ENCODE measurements at regions not wholly inside any gene's neighbourhood (a gene's known extent, or its start where the extent isn't known, plus 50 kb on each side); places are given as distances from the start of the nearest gene placed in this dataset.

DNA sequence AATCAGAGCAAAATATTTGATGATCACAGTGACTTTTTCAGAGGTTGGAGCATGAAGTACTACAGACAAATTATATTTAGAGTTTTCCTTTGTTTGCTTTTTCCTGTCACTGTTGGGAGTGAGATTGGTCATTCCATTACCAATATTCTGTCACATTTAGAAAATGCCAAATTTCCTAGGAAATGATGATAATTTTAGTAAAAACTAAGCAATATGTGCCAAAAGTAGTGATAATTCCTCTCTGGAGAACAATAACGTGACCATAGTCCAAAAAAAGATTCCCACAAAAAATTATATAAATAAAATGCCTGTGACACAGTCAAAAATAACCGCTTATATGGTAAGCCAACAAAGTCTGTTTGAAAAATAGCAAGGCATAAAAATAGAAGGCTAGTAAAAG, 2719.4 kb downstream of the PCDH9 start:
- dilution Hi-C loops (cut with HindIII; ENCODE audit: low sequenced_read_pairs, unreplicated experiment) (no loop called here), in situ Hi-C loops (cut with MboI; ENCODE audit: low sequenced_read_pairs) (no loop called here), intact Hi-C loops (cut with micrococcal nuclease) (no loop called here)
- H3K14ac ChIP-seq (replicated peaks; ENCODE audit: low read depth, low read length), result no peak overlapping the region
- H2BK15ac ChIP-seq (ENCODE audit: low read depth, low read length), result no peak overlapping the region
- WGBS, 2 experiments (ENCODE audit: extremely low coverage in 2 of 2, insufficient read length in 1 of 2), result no CpG with 5 or more reads among the region's 2 CpGs
- H3K9me1 ChIP-seq (ENCODE audit: insufficient read depth, low read length), result no peaks in the 10 kb centered on the region
- no peaks in the 10 kb centered on the region for H3K36me3 ChIP-seq (ENCODE audit: control insufficient read depth, insufficient read depth, low read length)
- no peak overlapping the region for H2BK20ac ChIP-seq (ENCODE audit: low read depth, low read length)
- no peaks in the 10 kb centered on the region for H3K4me1 ChIP-seq (ENCODE audit: control insufficient read depth, insufficient read depth, low read length)
- H3K9ac ChIP-seq (ENCODE audit: low read depth, low read length), result no peak overlapping the region
- no peak overlapping the region for H3K4ac ChIP-seq (ENCODE audit: low read depth, low read length)
- no peak for ATAC-seq (ENCODE audit: low read depth)
- H3K23ac ChIP-seq (ENCODE audit: low read depth, low read length), result no peak overlapping the region
- BruUV-seq (replicated peaks), result no TSS peak
- H4K91ac ChIP-seq (ENCODE audit: insufficient read depth, low read depth, low read length), result no peak overlapping the region
- no peak overlapping the region for H4K8ac ChIP-seq (ENCODE audit: low read depth in 2 of 2, low read length in 2 of 2)
- no peak overlapping the region for H3K18ac ChIP-seq (ENCODE audit: low read depth, low read length)
- no peak overlapping the region for H3K27ac ChIP-seq (ENCODE audit: insufficient read depth, low read length)
- POLR2A ChIA-PET (ENCODE audit: unreplicated experiment), result no interaction called here
- no peak overlapping the region for H3K56ac ChIP-seq (ENCODE audit: extremely low read depth, insufficient read depth, low read length)
- H2AFZ ChIP-seq (replicated peaks; ENCODE audit: low read length, poor library complexity), result no peak overlapping the region
- no peak overlapping the region for H3K4me2 ChIP-seq (ENCODE audit: low read depth, low read length)
- H2BK120ac ChIP-seq (ENCODE audit: low read depth, low read length), result no peak overlapping the region
- H3K27me3 ChIP-seq (ENCODE audit: control insufficient read depth, insufficient read depth, low read length), result no peaks in the 10 kb centered on the region
- H2AK5ac ChIP-seq (ENCODE audit: low read depth, low read length), result no peak overlapping the region
- H4K5ac ChIP-seq (ENCODE audit: low read depth, low read length), result no peak overlapping the region
- no peak for DNase-seq
- H4K20me1 ChIP-seq (ENCODE audit: insufficient read depth, low read length), result no peaks in the 10 kb centered on the region
- no peaks in the 10 kb centered on the region for H3K79me1 ChIP-seq (ENCODE audit: low read depth in 1 of 2, low read length in 2 of 2)
- no peak overlapping the region for H2BK5ac ChIP-seq (ENCODE audit: low read depth, low read length, poor library complexity, severe bottlenecking)
- TF ChIP-seq SMC3 (IDR thresholded peaks at IDR 0.05; ENCODE audit: low read depth, low read length) (no peak), MAFK (IDR thresholded peaks at IDR 0.05; ENCODE audit: low read depth, low read length) (no peak), CEBPB (IDR thresholded peaks at IDR 0.05; ENCODE audit: low read depth, low read length) (no peak), MAZ (IDR thresholded peaks at IDR 0.05; ENCODE audit: borderline replicate concordance, low read depth, low read length) (no peak), CHD1 (IDR thresholded peaks at IDR 0.05; ENCODE audit: low read depth, low read length) (no peak), RFX5 (IDR thresholded peaks at IDR 0.05; ENCODE audit: low read depth, low read length) (no peak), RCOR1 (IDR thresholded peaks at IDR 0.05; ENCODE audit: insufficient replicate concordance, low read length) (no peak)
- TF ChIP-seq, protein P1, sequence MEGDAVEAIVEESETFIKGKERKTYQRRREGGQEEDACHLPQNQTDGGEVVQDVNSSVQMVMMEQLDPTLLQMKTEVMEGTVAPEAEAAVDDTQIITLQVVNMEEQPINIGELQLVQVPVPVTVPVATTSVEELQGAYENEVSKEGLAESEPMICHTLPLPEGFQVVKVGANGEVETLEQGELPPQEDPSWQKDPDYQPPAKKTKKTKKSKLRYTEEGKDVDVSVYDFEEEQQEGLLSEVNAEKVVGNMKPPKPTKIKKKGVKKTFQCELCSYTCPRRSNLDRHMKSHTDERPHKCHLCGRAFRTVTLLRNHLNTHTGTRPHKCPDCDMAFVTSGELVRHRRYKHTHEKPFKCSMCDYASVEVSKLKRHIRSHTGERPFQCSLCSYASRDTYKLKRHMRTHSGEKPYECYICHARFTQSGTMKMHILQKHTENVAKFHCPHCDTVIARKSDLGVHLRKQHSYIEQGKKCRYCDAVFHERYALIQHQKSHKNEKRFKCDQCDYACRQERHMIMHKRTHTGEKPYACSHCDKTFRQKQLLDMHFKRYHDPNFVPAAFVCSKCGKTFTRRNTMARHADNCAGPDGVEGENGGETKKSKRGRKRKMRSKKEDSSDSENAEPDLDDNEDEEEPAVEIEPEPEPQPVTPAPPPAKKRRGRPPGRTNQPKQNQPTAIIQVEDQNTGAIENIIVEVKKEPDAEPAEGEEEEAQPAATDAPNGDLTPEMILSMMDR (conservative IDR thresholded peaks at IDR 0.05; ENCODE audit: low read depth, low read length), result no peak
- TF ChIP-seq, protein P2, sequence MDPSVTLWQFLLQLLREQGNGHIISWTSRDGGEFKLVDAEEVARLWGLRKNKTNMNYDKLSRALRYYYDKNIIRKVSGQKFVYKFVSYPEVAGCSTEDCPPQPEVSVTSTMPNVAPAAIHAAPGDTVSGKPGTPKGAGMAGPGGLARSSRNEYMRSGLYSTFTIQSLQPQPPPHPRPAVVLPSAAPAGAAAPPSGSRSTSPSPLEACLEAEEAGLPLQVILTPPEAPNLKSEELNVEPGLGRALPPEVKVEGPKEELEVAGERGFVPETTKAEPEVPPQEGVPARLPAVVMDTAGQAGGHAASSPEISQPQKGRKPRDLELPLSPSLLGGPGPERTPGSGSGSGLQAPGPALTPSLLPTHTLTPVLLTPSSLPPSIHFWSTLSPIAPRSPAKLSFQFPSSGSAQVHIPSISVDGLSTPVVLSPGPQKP (IDR thresholded peaks at IDR 0.05; ENCODE audit: borderline replicate concordance, low read depth, low read length), result no peak
- TF ChIP-seq, protein P3, sequence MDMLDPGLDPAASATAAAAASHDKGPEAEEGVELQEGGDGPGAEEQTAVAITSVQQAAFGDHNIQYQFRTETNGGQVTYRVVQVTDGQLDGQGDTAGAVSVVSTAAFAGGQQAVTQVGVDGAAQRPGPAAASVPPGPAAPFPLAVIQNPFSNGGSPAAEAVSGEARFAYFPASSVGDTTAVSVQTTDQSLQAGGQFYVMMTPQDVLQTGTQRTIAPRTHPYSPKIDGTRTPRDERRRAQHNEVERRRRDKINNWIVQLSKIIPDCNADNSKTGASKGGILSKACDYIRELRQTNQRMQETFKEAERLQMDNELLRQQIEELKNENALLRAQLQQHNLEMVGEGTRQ (IDR thresholded peaks at IDR 0.05; ENCODE audit: low read depth, low read length), result no peak
- no peak overlapping the region for H3K4me3 ChIP-seq (ENCODE audit: insufficient read depth, low read depth, low read length)
- CTCF ChIA-PET, result no interaction called here
- H3K9me3 ChIP-seq (ENCODE audit: control insufficient read depth, insufficient read depth, low read length), result no peaks in the 10 kb centered on the region
- no peak overlapping the region for H2AK9ac ChIP-seq (replicated peaks; ENCODE audit: low read depth, low read length, poor library complexity)
